K562 (cell line): ENCODE measurements at regions not wholly inside any gene's neighbourhood (a gene's known extent, or its start where the extent isn't known, plus 50 kb on each side); places are given as distances from the start of the nearest gene placed in this dataset.

Experiments
- E2F1 ChIP-seq: sonication (generic); formaldehyde crosslinking; IDR thresholded peaks from 2 replicates; pipeline ENCODE4 v1.8.1; 2023; ENCODE audit warnings: mild to moderate bottlenecking, missing genetic modification reagents, moderate library complexity
- MED1 ChIP-seq: sonication (generic); formaldehyde crosslinking; IDR thresholded peaks from 2 replicates; pipeline ENCODE4 v1.8.1; 2023; ENCODE audit warnings: missing genetic modification reagents, borderline replicate concordance
- ZBTB40 ChIP-seq, 2 experiments: fragments of 450-650 bp in 1 of 2; sonication (generic) in 1 of 2; formaldehyde crosslinking in 1 of 2; IDR thresholded peaks; 2 replicates each; pipeline versions ENCODE4 v1.7.1 to v1.9.0; 2016 to 2022; ENCODE audit warnings: inconsistent platforms in 1 of 2, mild to moderate bottlenecking in 1 of 2, missing genetic modification reagents in 1 of 2
- ZNF280A ChIP-seq: fragments of 450-650 bp; IDR thresholded peaks from 2 replicates; pipeline ENCODE4 v1.6.1; 2018; ENCODE audit warnings: mild to moderate bottlenecking, low read depth; ENCODE audit not compliant: partially characterized antibody
- ZNF586 ChIP-seq: fragments of 450-650 bp; formaldehyde crosslinking; conservative IDR thresholded peaks from 2 replicates; pipeline ENCODE4 v1.4.0; 2020; ENCODE audit warnings: mild to moderate bottlenecking, moderate library complexity

- TF ChIP-seq ZBTB40 (IDR thresholded peaks at IDR 0.05), result no peak
- TF ChIP-seq ZBTB40 (CRISPR knock-in tag; IDR thresholded peaks at IDR 0.05), result no peak
- no peak for TF ChIP-seq MED1 (CRISPR knock-in tag)
- no peak for TF ChIP-seq ZNF280A
- no peak for TF ChIP-seq E2F1 (CRISPR knock-in tag)
- TF ChIP-seq ZNF586 (CRISPR knock-in tag), result no peak
Measured at GRCh38 chr2:17363846-17364245, 154.4 kb downstream of the RAD51AP2 start (continued).
